Ishikawa (cell line): ENCODE measurements at regions not wholly inside any gene's neighbourhood (a gene's known extent, or its start where the extent isn't known, plus 50 kb on each side); places are given as distances from the start of the nearest gene placed in this dataset.

Experiments used
- CREB1 ChIP-seq: IDR thresholded peaks from 2 replicates; pipeline ENCODE4 v1.6.1; 2012; ENCODE audit warnings: low read depth
- EGR1 ChIP-seq: IDR thresholded peaks from 2 replicates; pipeline ENCODE4 v1.6.1; 2012
- REST ChIP-seq: IDR thresholded peaks from 2 replicates; pipeline ENCODE4 v1.6.1; 2012; ENCODE audit warnings: low read depth, mild to moderate bottlenecking
- TAF1 ChIP-seq: IDR thresholded peaks from 2 replicates; pipeline ENCODE4 v1.6.1; 2012; ENCODE audit warnings: low read depth, mild to moderate bottlenecking

- TF ChIP-seq CREB1, result no peak
- no peak for TF ChIP-seq REST
- TF ChIP-seq TAF1, result no peak
- TF ChIP-seq EGR1, result no peak
These were observed 1516.9 kb upstream of the DEFB115 start for GRCh38 chr20:29740601-29740950.
